LHCN-M2 (cell line): ENCODE measurements at regions not wholly inside any gene's neighbourhood (a gene's known extent, or its start where the extent isn't known, plus 50 kb on each side); places are given as distances from the start of the nearest gene placed in this dataset.

Experiments used
- DNase-seq: peaks from one replicate; pipeline ENCODE4 v3.0.0-alpha.2; 2012; ENCODE audit warnings: low read depth

DNA sequence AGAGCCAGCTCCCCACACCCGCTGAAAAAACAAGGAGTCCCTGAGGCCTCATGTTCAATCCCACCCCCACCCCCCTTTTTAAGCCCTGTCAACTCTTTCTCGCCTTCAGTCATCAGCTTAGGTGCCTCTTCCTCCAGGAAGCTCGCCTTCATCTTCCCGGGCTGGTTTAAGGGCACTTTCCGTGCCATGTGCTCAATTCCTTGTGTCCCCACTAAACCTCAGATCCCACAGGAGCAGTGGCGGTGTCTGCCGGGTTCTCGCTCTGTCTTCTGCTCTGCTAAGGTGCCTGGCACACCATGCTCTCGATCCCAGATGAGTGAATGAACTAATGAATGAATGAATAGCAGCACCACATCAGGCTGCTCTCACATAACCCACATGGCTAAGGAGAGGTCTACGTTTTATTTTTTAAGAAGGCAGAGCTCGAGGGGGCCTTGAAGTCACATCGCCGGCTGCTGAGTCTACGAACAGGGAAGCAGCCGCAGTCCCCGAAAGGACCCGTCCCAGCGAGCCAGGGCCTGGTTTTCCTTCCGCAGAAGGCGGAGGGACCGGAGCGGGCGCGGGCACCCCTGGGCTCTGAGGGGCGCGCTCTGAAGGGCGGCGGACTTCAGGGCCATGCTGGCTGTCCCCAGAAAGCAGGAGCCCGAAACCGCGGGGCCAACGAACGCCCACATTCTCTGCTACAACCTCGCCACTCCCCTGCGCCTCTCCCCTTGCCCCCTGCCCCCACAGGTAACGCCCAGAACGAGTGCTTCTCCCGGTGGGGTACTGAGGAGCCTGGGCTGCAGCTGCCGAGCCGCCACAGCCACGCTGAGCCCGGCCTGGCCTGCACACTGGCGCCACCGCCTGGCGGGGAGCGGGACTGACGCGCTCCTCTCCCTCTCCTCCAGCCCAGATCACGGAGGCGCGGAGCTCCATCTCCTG is 73.4 kb upstream of the KCNMA1 start:
- peak; percentile 49 for DNase-seq

GRCh38 chr10:77710081-77710551 is 72.5 kb upstream of the KCNMA1 start:
- DNase-seq, result no peak

DNA sequence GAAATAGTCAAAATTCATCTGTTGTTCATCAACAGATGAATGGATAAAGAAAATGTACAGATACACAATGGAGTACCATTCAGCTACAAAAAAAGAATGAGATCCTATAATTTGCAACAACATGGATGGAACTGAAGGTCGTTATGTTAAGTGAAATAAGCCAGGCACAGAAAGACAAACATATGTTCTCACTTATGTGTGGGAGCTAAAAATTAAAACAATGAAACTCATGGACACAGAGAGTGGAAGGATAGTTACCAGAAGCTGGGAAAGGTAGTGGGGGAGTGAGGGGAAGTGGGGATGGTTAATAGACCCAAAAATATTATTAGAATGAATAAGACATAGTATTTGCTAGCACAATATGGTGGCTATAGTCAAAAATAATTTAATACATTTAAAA is 70.0 kb upstream of the KCNMA1 start:
- DNase-seq, result no peak

- peak; percentile 87 for DNase-seq
These were observed 64.6 kb upstream of the KCNMA1 start for GRCh38 chr10:77702166-77702565.

DNA sequence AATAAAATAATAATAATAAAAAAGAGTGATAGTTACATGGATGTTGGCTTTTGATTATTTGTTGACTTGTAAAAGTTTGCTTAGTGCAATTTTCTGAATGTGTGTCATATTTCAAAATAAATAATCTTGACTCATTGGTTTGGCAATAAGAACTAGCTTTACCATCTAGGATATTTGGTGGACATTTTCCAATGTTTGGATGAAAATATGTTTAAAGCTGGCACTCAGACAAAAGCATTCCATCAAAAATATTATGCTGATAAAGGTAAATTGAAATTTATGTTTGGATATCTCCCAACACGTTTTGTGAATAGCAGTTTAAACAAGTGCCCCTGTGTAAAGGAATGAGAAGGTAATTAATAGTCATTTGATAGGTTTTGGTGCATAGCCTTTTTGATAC is 62.5 kb upstream of the KCNMA1 start:
- DNase-seq, result no peak

- no peak for DNase-seq
These were observed 61.6 kb upstream of the KCNMA1 start for GRCh38 chr10:77699080-77699645.

- no peak for DNase-seq
These were observed 60.8 kb upstream of the KCNMA1 start for GRCh38 chr10:77698267-77698931.

DNA sequence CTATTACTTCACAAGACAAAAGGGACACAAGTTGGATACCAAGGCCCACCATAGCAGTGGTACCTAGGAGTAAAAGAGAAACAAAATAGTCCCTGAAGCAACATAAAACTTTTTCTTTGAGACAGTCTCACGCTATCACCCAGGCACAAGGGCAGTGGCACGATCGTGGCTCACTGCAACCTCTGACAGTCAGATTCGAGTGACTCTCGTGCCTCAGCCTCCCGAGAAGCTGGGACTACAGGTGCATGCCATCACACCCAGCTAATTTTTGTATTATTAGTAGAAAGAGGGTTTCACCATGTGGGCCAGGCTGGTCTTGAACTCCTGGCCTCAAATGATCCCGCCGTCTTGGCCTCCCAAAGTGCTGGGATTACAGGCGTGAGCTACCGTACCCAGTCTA is 59.0 kb upstream of the KCNMA1 start:
- DNase-seq, result no peak

GRCh38 chr10:77695186-77695585 is 57.6 kb upstream of the KCNMA1 start:
- no peak for DNase-seq

DNA sequence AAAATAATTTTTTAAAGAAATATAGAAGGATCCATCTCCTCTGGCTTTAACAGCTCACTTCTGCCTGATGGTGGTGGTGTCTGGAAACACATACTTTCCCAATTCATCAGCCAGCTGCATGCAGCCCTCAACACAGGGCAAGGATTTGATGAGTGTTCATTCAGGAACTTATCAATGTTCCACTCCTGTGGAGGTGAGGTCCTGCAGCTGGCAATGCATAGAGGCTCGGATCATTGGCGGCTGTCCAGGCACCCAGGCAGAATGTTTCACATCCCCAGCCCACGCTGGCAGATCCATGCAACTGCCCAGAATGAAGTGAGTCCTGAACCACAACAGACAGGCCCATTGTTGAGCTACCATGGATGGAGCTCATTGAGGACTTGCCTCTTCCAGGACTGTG is 55.2 kb upstream of the KCNMA1 start:
- DNase-seq, result peak; percentile 44

DNA sequence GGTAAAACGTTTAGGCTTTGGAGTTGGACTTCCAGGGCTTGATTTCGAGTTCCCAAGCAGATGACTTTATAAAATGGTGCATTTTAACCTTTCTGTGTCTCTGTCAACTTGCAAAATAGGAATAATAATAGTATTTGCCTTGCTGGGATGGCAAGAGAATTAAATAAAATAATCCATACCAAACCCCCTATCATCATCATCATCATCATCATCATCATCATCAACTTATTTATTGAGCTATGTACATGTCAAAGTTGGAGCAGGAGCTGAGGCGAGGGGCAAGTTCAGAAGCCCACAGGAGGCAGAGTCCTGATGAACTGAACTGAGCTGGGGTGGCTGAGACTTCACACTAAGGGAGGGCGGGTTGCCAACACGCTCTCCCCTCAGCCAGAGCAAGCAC is 51.7 kb upstream of the KCNMA1 start:
- DNase-seq, result no peak

- no peak for DNase-seq
These were observed 50.0 kb upstream of the KCNMA1 start for GRCh38 chr10:77687621-77688020.
